ENCODE measurements at regions not wholly inside any gene's neighbourhood (a gene's known extent, or its start where the extent isn't known, plus 50 kb on each side); places are given as distances from the start of the nearest gene placed in this dataset.

- H3K27ac ChIP-seq (ENCODE audit: low read depth, low read length, poor library complexity, severe bottlenecking): no peak overlapping the region
- BruUV-seq (replicated peaks): no TSS peak
- peaks cover 22% of the 10 kb centered on the region for H3K4me1 ChIP-seq (ENCODE audit: insufficient read depth, low read length, poor library complexity, severe bottlenecking)
- no peaks in the 10 kb centered on the region for H3K9me3 ChIP-seq (ENCODE audit: low read depth, low read length, poor library complexity, severe bottlenecking)
- peaks cover 24% of the 10 kb centered on the region for H3K27me3 ChIP-seq (replicated peaks; ENCODE audit: insufficient read depth, low read depth, low read length, poor library complexity)
- no peaks in the 10 kb centered on the region for H3K36me3 ChIP-seq (ENCODE audit: insufficient read depth, low read length, poor library complexity, severe bottlenecking)
- H3K4me3 ChIP-seq (ENCODE audit: low read depth, low read length, poor library complexity, severe bottlenecking): no peak overlapping the region
- no peak for DNase-seq (ENCODE audit: low spot score)
- intact Hi-C loops (cut with micrococcal nuclease; ENCODE audit: unreplicated experiment): no loop called here
- TF ChIP-seq EZH2 (IDR thresholded peaks at IDR 0.05; ENCODE audit: borderline replicate concordance, low read depth, low read length, poor library complexity, severe bottlenecking) (no peak), CTCF (conservative IDR thresholded peaks at IDR 0.05; ENCODE audit: low read depth, low read length) (no peak)
- POLR2A ChIA-PET (ENCODE audit: low non-redundant PET): no interaction called here
- CTCF ChIA-PET: no interaction called here
Observed at GRCh38 chr2:176935543-176936102, 277.0 kb upstream of the HNRNPA3 start.

- POLR2A ChIA-PET (ENCODE audit: low non-redundant PET): interaction anchor here (0.6 kb wide), 1 partner anchor 709 kb away, joined by 3 read pairs; no protein-coding TSS in a partner anchor
- no peaks in the 10 kb centered on the region for H3K9me3 ChIP-seq (ENCODE audit: low read depth, low read length, poor library complexity, severe bottlenecking)
- no peak overlapping the region for H3K4me3 ChIP-seq (ENCODE audit: low read depth, low read length, poor library complexity, severe bottlenecking)
- no TSS peak for BruUV-seq (replicated peaks)
- no peak for TF ChIP-seq EZH2 (IDR thresholded peaks at IDR 0.05; ENCODE audit: borderline replicate concordance, low read depth, low read length, poor library complexity, severe bottlenecking)
- TF ChIP-seq CTCF (conservative IDR thresholded peaks at IDR 0.05; ENCODE audit: low read depth, low read length): no peak
- intact Hi-C loops (cut with micrococcal nuclease; ENCODE audit: unreplicated experiment): no loop called here
- peaks cover 24% of the 10 kb centered on the region for H3K27me3 ChIP-seq (replicated peaks; ENCODE audit: insufficient read depth, low read depth, low read length, poor library complexity)
- CTCF ChIA-PET: no interaction called here
- no peak overlapping the region for H3K27ac ChIP-seq (ENCODE audit: low read depth, low read length, poor library complexity, severe bottlenecking)
- H3K36me3 ChIP-seq (ENCODE audit: insufficient read depth, low read length, poor library complexity, severe bottlenecking): no peaks in the 10 kb centered on the region
- DNase-seq (ENCODE audit: low spot score): no peak
- peaks cover 17% of the 10 kb centered on the region for H3K4me1 ChIP-seq (ENCODE audit: insufficient read depth, low read length, poor library complexity, severe bottlenecking)
Observed at GRCh38 chr2:176936410-176936809, 276.2 kb upstream of the HNRNPA3 start.

- BruUV-seq (replicated peaks): no TSS peak
- CTCF ChIA-PET: no interaction called here
- POLR2A ChIA-PET (ENCODE audit: low non-redundant PET): no interaction called here
- Histone ChIP-seq H3K9me3 (ENCODE audit: low read depth, low read length, poor library complexity, severe bottlenecking) (no peaks in the 10 kb centered on the region), H3K36me3 (ENCODE audit: insufficient read depth, low read length, poor library complexity, severe bottlenecking) (no peaks in the 10 kb centered on the region), H3K27ac (ENCODE audit: low read depth, low read length, poor library complexity, severe bottlenecking) (no peak overlapping the region), H3K4me3 (ENCODE audit: low read depth, low read length, poor library complexity, severe bottlenecking) (no peak overlapping the region), H3K27me3 (replicated peaks; ENCODE audit: insufficient read depth, low read depth, low read length, poor library complexity) (no peaks in the 10 kb centered on the region), H3K4me1 (ENCODE audit: insufficient read depth, low read length, poor library complexity, severe bottlenecking) (no peaks in the 10 kb centered on the region)
- TF ChIP-seq CTCF (conservative IDR thresholded peaks at IDR 0.05; ENCODE audit: low read depth, low read length): no peak
- no peak for TF ChIP-seq EZH2 (IDR thresholded peaks at IDR 0.05; ENCODE audit: borderline replicate concordance, low read depth, low read length, poor library complexity, severe bottlenecking)
- intact Hi-C loops (cut with micrococcal nuclease; ENCODE audit: unreplicated experiment): no loop called here
- DNase-seq (ENCODE audit: low spot score): no peak
Observed at GRCh38 chr2:176944998-176945397, 267.6 kb upstream of the HNRNPA3 start.
